Activated T-helper 1 cell treated with anti-CD3 and anti-CD28 coated beads, Interleukin-12 subunit alpha, Interleukin-12 subunit beta, Interleukin-2, Interleukin-4 antibody, amounts not matched to agents 30 ng/mL and 10 ng/mL and 1 ng/mL, durations not matched to agents 14 hours and 24 hours and 36 hours (primary cell): ENCODE measurements at regions not wholly inside any gene's neighbourhood (a gene's known extent, or its start where the extent isn't known, plus 50 kb on each side); places are given as distances from the start of the nearest gene placed in this dataset.

Source experiments
- DNase-seq: peaks from one replicate; pipeline ENCODE4 v3.0.0; 2021; ENCODE audit warnings: low spot score
- H3K27ac Mint-ChIP-seq: one replicate; pipeline ENCODE4 v1.8.0; 2021; ENCODE audit warnings: mild to moderate bottlenecking, mixed read lengths
- H3K27me3 Mint-ChIP-seq: one replicate; pipeline ENCODE4 v1.8.0; 2022; ENCODE audit warnings: mild to moderate bottlenecking, moderate library complexity, mixed read lengths; ENCODE audit not compliant: insufficient read depth
- H3K36me3 Mint-ChIP-seq: one replicate; pipeline ENCODE4 v1.8.0; 2021; ENCODE audit warnings: low read depth, mixed read lengths
- H3K4me1 Mint-ChIP-seq: one replicate; pipeline ENCODE4 v1.8.0; 2021; ENCODE audit warnings: low read depth, mixed read lengths
- H3K4me3 Mint-ChIP-seq: one replicate; pipeline ENCODE4 v1.8.0; 2021; ENCODE audit warnings: mild to moderate bottlenecking, moderate library complexity, mixed read lengths
- H3K9me3 Mint-ChIP-seq: one replicate; pipeline ENCODE4 v1.8.0; 2021; ENCODE audit warnings: mixed read lengths
- intact Hi-C: fragments of 100-400 bp; cut with micrococcal nuclease; formaldehyde crosslinking; loops from one replicate; pipeline ENCODE4 v1.15.1; 2024

- Mint-ChIP-seq H3K27me3 (no peaks in the 10 kb centered on the region), H3K27ac (no peak overlapping the region), H3K9me3 (no peaks in the 10 kb centered on the region), H3K4me1 (no peaks in the 10 kb centered on the region), H3K4me3 (no peak overlapping the region), H3K36me3 (no peaks in the 10 kb centered on the region)
- DNase-seq, result no peak
- intact Hi-C loops, result no loop called here
Measured at GRCh38 chr10:9762966-9763656, 1254.6 kb upstream of the CELF2 start.

GRCh38 chr10:9766762-9767161, 1250.9 kb upstream of the CELF2 start:
- intact Hi-C loops, result no loop called here

GRCh38 chr10:9781666-9782065, 1236.0 kb upstream of the CELF2 start:
- no peaks in the 10 kb centered on the region for H3K36me3 Mint-ChIP-seq
- H3K27ac Mint-ChIP-seq, result no peak overlapping the region
- DNase-seq, result no peak
- no peaks in the 10 kb centered on the region for H3K27me3 Mint-ChIP-seq
- H3K4me3 Mint-ChIP-seq, result no peak overlapping the region
- H3K4me1 Mint-ChIP-seq, result no peaks in the 10 kb centered on the region
- no peaks in the 10 kb centered on the region for H3K9me3 Mint-ChIP-seq
- intact Hi-C loops, result no loop called here

More at GRCh38 chr10:9766762-9767161, 1250.9 kb upstream of the CELF2 start:
- Mint-ChIP-seq H3K4me3 (no peak overlapping the region), H3K4me1 (no peaks in the 10 kb centered on the region), H3K36me3 (no peaks in the 10 kb centered on the region), H3K9me3 (no peaks in the 10 kb centered on the region), H3K27ac (no peak overlapping the region), H3K27me3 (no peaks in the 10 kb centered on the region)
- DNase-seq, result no peak

- Mint-ChIP-seq H3K9me3 (no peaks in the 10 kb centered on the region), H3K27ac (no peak overlapping the region), H3K4me3 (no peak overlapping the region), H3K36me3 (no peaks in the 10 kb centered on the region), H3K4me1 (no peaks in the 10 kb centered on the region), H3K27me3 (peaks cover 2% of the 10 kb centered on the region)
- intact Hi-C loops, result no loop called here
- no peak for DNase-seq
Measured at GRCh38 chr10:9786101-9786500, 1231.6 kb upstream of the CELF2 start.

GRCh38 chr10:9786576-9786975, 1231.1 kb upstream of the CELF2 start:
- no peak overlapping the region for H3K4me3 Mint-ChIP-seq
- peaks cover 2% of the 10 kb centered on the region for H3K27me3 Mint-ChIP-seq
- H3K9me3 Mint-ChIP-seq, result no peaks in the 10 kb centered on the region
- no peaks in the 10 kb centered on the region for H3K4me1 Mint-ChIP-seq
- H3K27ac Mint-ChIP-seq, result no peak overlapping the region
- DNase-seq, result no peak
- intact Hi-C loops, result no loop called here
- H3K36me3 Mint-ChIP-seq, result no peaks in the 10 kb centered on the region

- Mint-ChIP-seq H3K4me1 (no peaks in the 10 kb centered on the region), H3K4me3 (no peak overlapping the region), H3K36me3 (no peaks in the 10 kb centered on the region), H3K27me3 (peaks cover 2% of the 10 kb centered on the region), H3K27ac (no peak overlapping the region), H3K9me3 (no peaks in the 10 kb centered on the region)
- intact Hi-C loops, result no loop called here
- DNase-seq, result no peak
Measured at GRCh38 chr10:9789996-9790395, 1227.7 kb upstream of the CELF2 start.

- Mint-ChIP-seq H3K4me1 (no peaks in the 10 kb centered on the region), H3K27me3 (peaks cover 2% of the 10 kb centered on the region), H3K9me3 (no peaks in the 10 kb centered on the region), H3K36me3 (no peaks in the 10 kb centered on the region), H3K27ac (no peak overlapping the region), H3K4me3 (no peak overlapping the region)
- intact Hi-C loops, result no loop called here
- no peak for DNase-seq
Measured at GRCh38 chr10:9792181-9792580, 1225.5 kb upstream of the CELF2 start.

GRCh38 chr10:9796564-9796963, 1221.1 kb upstream of the CELF2 start:
- Mint-ChIP-seq H3K9me3 (no peaks in the 10 kb centered on the region), H3K36me3 (no peaks in the 10 kb centered on the region), H3K4me3 (no peak overlapping the region), H3K27ac (no peak overlapping the region), H3K4me1 (no peaks in the 10 kb centered on the region), H3K27me3 (no peaks in the 10 kb centered on the region)
- no peak for DNase-seq
- intact Hi-C loops, result no loop called here

- Mint-ChIP-seq H3K9me3 (no peaks in the 10 kb centered on the region), H3K27me3 (no peaks in the 10 kb centered on the region), H3K4me3 (no peak overlapping the region), H3K36me3 (no peaks in the 10 kb centered on the region), H3K27ac (no peak overlapping the region), H3K4me1 (no peaks in the 10 kb centered on the region)
- DNase-seq, result no peak
- intact Hi-C loops, result no loop called here
Measured at GRCh38 chr10:9800011-9800410, 1217.7 kb upstream of the CELF2 start.

GRCh38 chr10:9800571-9800970, 1217.1 kb upstream of the CELF2 start:
- Mint-ChIP-seq H3K27me3 (no peaks in the 10 kb centered on the region), H3K9me3 (no peaks in the 10 kb centered on the region)
- intact Hi-C loops, result no loop called here

GRCh38 chr10:9807846-9808245, 1209.8 kb upstream of the CELF2 start:
- no peaks in the 10 kb centered on the region for H3K9me3 Mint-ChIP-seq
- no peaks in the 10 kb centered on the region for H3K27me3 Mint-ChIP-seq
- no peak overlapping the region for H3K4me3 Mint-ChIP-seq
- intact Hi-C loops, result no loop called here
- DNase-seq, result no peak
- no peak overlapping the region for H3K27ac Mint-ChIP-seq
- H3K36me3 Mint-ChIP-seq, result no peaks in the 10 kb centered on the region
- H3K4me1 Mint-ChIP-seq, result no peaks in the 10 kb centered on the region

More at GRCh38 chr10:9800571-9800970, 1217.1 kb upstream of the CELF2 start:
- no peak for DNase-seq
- H3K27ac Mint-ChIP-seq, result no peak overlapping the region
- no peak overlapping the region for H3K4me3 Mint-ChIP-seq
- no peaks in the 10 kb centered on the region for H3K36me3 Mint-ChIP-seq
- H3K4me1 Mint-ChIP-seq, result no peaks in the 10 kb centered on the region

- H3K4me1 Mint-ChIP-seq, result no peaks in the 10 kb centered on the region
- H3K9me3 Mint-ChIP-seq, result no peaks in the 10 kb centered on the region
- no peak for DNase-seq
- H3K27me3 Mint-ChIP-seq, result no peaks in the 10 kb centered on the region
- intact Hi-C loops, result no loop called here
- H3K27ac Mint-ChIP-seq, result no peak overlapping the region
- H3K36me3 Mint-ChIP-seq, result no peaks in the 10 kb centered on the region
- no peak overlapping the region for H3K4me3 Mint-ChIP-seq
Measured at GRCh38 chr10:9811601-9812000, 1206.1 kb upstream of the CELF2 start.

- no peaks in the 10 kb centered on the region for H3K27me3 Mint-ChIP-seq
- intact Hi-C loops, result no loop called here
- no peak overlapping the region for H3K4me3 Mint-ChIP-seq
Measured at GRCh38 chr10:9814285-9814864, 1203.3 kb upstream of the CELF2 start.

More at GRCh38 chr10:9814285-9814864, 1203.3 kb upstream of the CELF2 start:
- no peaks in the 10 kb centered on the region for H3K9me3 Mint-ChIP-seq
- no peaks in the 10 kb centered on the region for H3K36me3 Mint-ChIP-seq
- no peaks in the 10 kb centered on the region for H3K4me1 Mint-ChIP-seq
- no peak overlapping the region for H3K27ac Mint-ChIP-seq
- DNase-seq, result no peak
